GM12878 (cell line): ENCODE measurements at regions not wholly inside any gene's neighbourhood (a gene's known extent, or its start where the extent isn't known, plus 50 kb on each side); places are given as distances from the start of the nearest gene placed in this dataset.

Source experiments
- ATAC-seq: fragments of 200-7000 bp; cut with Tn5 transposase; 3 replicates; pipeline ENCODE4 v1.9.1; 2020; ENCODE audit warnings: mild to moderate bottlenecking, moderate library complexity
- BruUV-seq: library from RNA; stranded (reverse); fragments of 400-500 nt; replicated peaks from 2 replicates; lab custom pipeline; 2021; lab: Mats Ljungman, UMichigan
- CTCF ChIA-PET: fragments of 300-600 bp; sonication (Branson Sonifier 250); formaldehyde crosslinking; extraction: SDS; loops from one replicate; lab custom pipeline; 2021; ENCODE audit warnings: inconsistent platforms; lab: Yijun Ruan, JAX
- POLR2A ChIA-PET: fragments of 350-600 bp; formaldehyde crosslinking; extraction: SDS; loops from one replicate; lab custom pipeline; 2021; ENCODE audit warnings: inconsistent platforms; lab: Charles Lee
- RAD21 ChIA-PET: fragments of 300-600 bp; sonication (Branson Sonifier 250); formaldehyde crosslinking; loops from one replicate; lab custom pipeline; 2023; ENCODE audit warnings: antibody characterized with exemption; ENCODE audit not compliant: unreplicated experiment; lab: Charles Lee
- SMC1A ChIA-PET: fragments of 300-600 bp; sonication (Branson Sonifier 250); formaldehyde crosslinking; loops from one replicate; lab custom pipeline; 2023; ENCODE audit not compliant: unreplicated experiment, uncharacterized antibody; lab: Charles Lee
- DNase-seq: peaks from one replicate; pipeline ENCODE4 v3.0.0-alpha.2; 2011; ENCODE audit warnings: low read depth, low spot score
- FAIRE-seq: peaks from 3 replicates; lab custom pipeline; 2011; peaks lifted over from hg19 to GRCh38; lab: Jason Lieb, UNC
- H2AFZ ChIP-seq: 2 replicates; pipeline ENCODE4 v1.6.0; 2011; ENCODE audit warnings: low read depth, low read length, control low read depth; ENCODE audit not compliant: control insufficient read depth
- H3K27ac ChIP-seq: 2 replicates; pipeline ENCODE4 v1.5.1; 2011; ENCODE audit warnings: control low read depth; ENCODE audit not compliant: control insufficient read depth, insufficient read depth
- H3K27me3 ChIP-seq, 2 experiments: replicated peaks in 1 of 2; 2 replicates each; pipeline versions ENCODE4 v1.6.0 to v1.6.1; 2011; ENCODE audit warnings: low read length in 1 of 2; ENCODE audit not compliant: control insufficient read depth in 2 of 2, insufficient read depth in 2 of 2
- H3K36me3 ChIP-seq, 2 experiments: 2 replicates each; pipeline ENCODE4 v1.5.1; 2011; ENCODE audit warnings: low read length in 1 of 2; ENCODE audit not compliant: control insufficient read depth in 2 of 2, insufficient read depth in 2 of 2
- H3K4me1 ChIP-seq: 2 replicates; pipeline ENCODE4 v1.6.1; 2011; ENCODE audit warnings: mild to moderate bottlenecking, low read length, moderate library complexity, mixed read lengths; ENCODE audit not compliant: control insufficient read depth, insufficient read depth
- H3K4me2 ChIP-seq: 2 replicates; pipeline ENCODE4 v1.6.0; 2011; ENCODE audit warnings: control low read depth; ENCODE audit not compliant: control insufficient read depth, insufficient read depth
- H3K4me3 ChIP-seq: fragments of 200-600 bp; sonication (generic); 2 replicates; pipeline ENCODE4 v1.5.1; 2016
- H3K79me2 ChIP-seq: 2 replicates; pipeline ENCODE4 v1.6.0; 2011; ENCODE audit warnings: low read length; ENCODE audit not compliant: control insufficient read depth, insufficient read depth
- H3K9ac ChIP-seq: 2 replicates; pipeline ENCODE4 v1.8.0; 2011; ENCODE audit warnings: low read length, control low read depth, mixed read lengths; ENCODE audit not compliant: control insufficient read depth, insufficient read depth
- H3K9me3 ChIP-seq: replicated peaks from 3 replicates; pipeline ENCODE4 v1.5.1; 2011; ENCODE audit warnings: mild to moderate bottlenecking, low read length; ENCODE audit not compliant: control insufficient read depth, insufficient read depth
- H4K20me1 ChIP-seq: 2 replicates; pipeline ENCODE4 v1.6.0; 2011; ENCODE audit not compliant: control insufficient read depth, insufficient read depth
- CTCF ChIP-seq, 3 experiments: IDR thresholded peaks in 2 of 3; conservative IDR thresholded peaks in 1 of 3; 2 replicates each; pipeline ENCODE4 v1.5.1; 2011; ENCODE audit warnings: low read depth in 3 of 3, low read length in 3 of 3, mild to moderate bottlenecking in 3 of 3, control low read depth in 2 of 3, moderate library complexity in 2 of 3, inconsistent platforms in 1 of 3, mixed read lengths in 1 of 3; ENCODE audit not compliant: control insufficient read depth in 2 of 3, insufficient read depth in 1 of 3; ENCODE audit errors: extremely low read depth in 1 of 3
- FOXM1 ChIP-seq: IDR thresholded peaks from 2 replicates; pipeline ENCODE4 v1.6.1; 2012; ENCODE audit warnings: low read depth, mild to moderate bottlenecking, inconsistent platforms, low read length, moderate library complexity
- HDAC6 ChIP-seq: fragments of 200-600 bp; sonication (generic); IDR thresholded peaks from one replicate; pipeline ENCODE4 v1.8.0; 2017; ENCODE audit warnings: antibody characterized with exemption; ENCODE audit not compliant: unreplicated experiment
- IKZF2 ChIP-seq, 2 experiments: fragments of 450-650 bp; IDR thresholded peaks; 2 replicates each; pipeline ENCODE4 v1.6.1; 2017; ENCODE audit warnings: mild to moderate bottlenecking in 2 of 2, moderate library complexity in 2 of 2
- KLF5 ChIP-seq: fragments of 450-650 bp; IDR thresholded peaks from 2 replicates; pipeline ENCODE4 v1.6.1; 2014; ENCODE audit warnings: mild to moderate bottlenecking; ENCODE audit not compliant: partially characterized antibody
- MYB ChIP-seq: fragments of 150-350 bp; IDR thresholded peaks from 2 replicates; pipeline ENCODE4 v1.6.1; 2014; ENCODE audit warnings: mild to moderate bottlenecking, low read depth, low read length, borderline replicate concordance
- NFYB ChIP-seq: IDR thresholded peaks from 2 replicates; pipeline ENCODE4 v1.6.1; 2011; ENCODE audit warnings: low read depth, mild to moderate bottlenecking, low read length, improper control_type of control experiment, moderate library complexity; ENCODE audit not compliant: insufficient read depth
- NKRF ChIP-seq: fragments of 450-650 bp; conservative IDR thresholded peaks from 2 replicates; pipeline ENCODE4 v1.6.1; 2017; ENCODE audit warnings: mild to moderate bottlenecking, moderate library complexity
- POLR2AphosphoS5 ChIP-seq: IDR thresholded peaks from 2 replicates; pipeline ENCODE4 v1.6.1; 2011; ENCODE audit warnings: mild to moderate bottlenecking, low read length, inconsistent platforms
- RELA ChIP-seq: fragments of 450-650 bp; IDR thresholded peaks from 2 replicates; pipeline ENCODE4 v1.8.0; 2014; ENCODE audit warnings: borderline replicate concordance; ENCODE audit not compliant: partially characterized antibody
- WGBS: methylation state at CpG from one replicate; pipeline ENCODE4 v1.1.6; 2016; ENCODE audit warnings: low lambda C conversion rate; ENCODE audit not compliant: insufficient replicate concordance, insufficient coverage; ENCODE audit errors: missing lambda C conversion rate; 5-methylcytosine and 5-hydroxymethylcytosine counted together
- in situ Hi-C: fragments of 300-500 bp; cut with MboI; formaldehyde crosslinking; loops from 9 replicates; pipeline ENCODE4 v1.14.3; 2018; ENCODE audit warnings: mixed read lengths
- intact Hi-C: fragments of 100-400 bp; cut with micrococcal nuclease; formaldehyde crosslinking; loops from one replicate; pipeline ENCODE4 v1.14.2; 2022; ENCODE audit not compliant: unreplicated experiment

DNA sequence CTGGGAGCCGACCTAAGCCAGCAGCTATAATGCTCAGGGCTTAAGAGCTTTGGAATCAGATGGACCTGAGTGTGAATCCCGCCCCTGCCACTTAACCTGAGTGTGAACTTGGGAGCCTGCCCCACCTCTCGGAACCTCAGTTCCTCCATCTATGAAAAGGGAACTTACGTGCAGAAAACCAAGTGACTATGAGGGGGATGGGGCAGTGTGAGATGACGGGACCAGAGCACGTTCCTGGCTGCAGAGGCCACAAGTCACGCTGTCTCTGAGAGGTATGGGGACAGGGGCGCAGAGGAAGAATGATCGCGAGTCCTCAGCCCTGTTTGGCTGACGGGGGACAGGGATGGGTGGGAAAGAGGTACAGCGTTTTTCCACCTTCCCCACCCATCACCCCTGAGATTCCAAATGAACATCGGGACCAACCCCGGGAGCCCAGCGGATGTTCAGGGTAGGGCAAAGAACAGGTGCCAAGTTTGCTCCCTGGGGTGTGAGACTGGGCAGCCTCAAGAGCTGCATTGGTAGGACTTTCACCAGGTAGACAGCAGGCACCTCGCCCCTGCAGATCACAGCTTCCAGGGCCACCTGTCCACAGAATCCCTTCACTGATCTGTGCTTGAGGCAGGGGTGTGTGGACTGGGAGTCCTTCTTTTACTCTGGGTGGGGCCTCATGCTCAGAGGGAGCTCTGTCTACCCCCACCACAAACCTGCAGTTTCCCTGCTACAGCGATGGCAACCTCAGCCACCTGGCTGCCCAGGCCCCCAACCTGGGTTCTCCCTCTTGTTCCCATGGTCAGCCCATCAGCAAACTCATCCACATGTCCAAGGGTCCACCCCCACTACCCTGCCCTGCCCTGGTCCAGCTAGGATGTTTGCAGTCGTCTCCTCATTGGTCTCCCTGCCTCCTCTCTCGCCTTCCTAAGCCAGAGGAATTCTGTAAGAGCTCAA lies 85.8 kb downstream of the CEBPB start:
- FAIRE-seq (no peak), DNase-seq (no peak), ATAC-seq (no peak)
- ChIA-PET RAD21 (no interaction called here), CTCF (no interaction called here), POLR2A (no interaction called here), SMC1A (interaction anchor here (1.0 kb wide), 1 partner anchor 12 kb away, joined by 3 read pairs; no protein-coding TSS in a partner anchor)
- Histone ChIP-seq H2AFZ (no peak overlapping the region), H3K9me3 (no peaks in the 10 kb centered on the region), H3K4me1 (no peaks in the 10 kb centered on the region), H3K4me3 (no peak overlapping the region), H3K9ac (no peak overlapping the region), H4K20me1 (no peaks in the 10 kb centered on the region), H3K27me3 (no peaks in the 10 kb centered on the region; a peak in 1 of 4 replicates), H3K27ac (no peak overlapping the region), H3K36me3 (no peaks in the 10 kb centered on the region), H3K79me2 (no peaks in the 10 kb centered on the region), H3K4me2 (no peak overlapping the region)
- no TSS peak for BruUV-seq
- no peak for TF ChIP-seq IKZF2 (IDR thresholded peaks at IDR 0.05)
- TF ChIP-seq RELA: no peak
- no peak for TF ChIP-seq NKRF
- TF ChIP-seq MYB: no peak
- no peak for TF ChIP-seq FOXM1
- no peak for TF ChIP-seq POLR2AphosphoS5
- no peak for TF ChIP-seq KLF5
- TF ChIP-seq HDAC6: no peak
- no peak for TF ChIP-seq CTCF (IDR thresholded peaks at IDR 0.05 in 2 of 3, conservative IDR thresholded peaks at IDR 0.05 in 1 of 3; ENCODE audit: control insufficient read depth in 2 of 3, extremely low read depth in 1 of 3, insufficient read depth in 1 of 3, low read depth in 3 of 3, low read length in 3 of 3)
- TF ChIP-seq NFYB: no peak
- intact Hi-C loops (no loop called here), in situ Hi-C loops (no loop called here)
- 36% methylated on average over 18 of the region's 19 CpGs for WGBS
